ENCODE measurements at regions not wholly inside any gene's neighbourhood (a gene's known extent, or its start where the extent isn't known, plus 50 kb on each side); places are given as distances from the start of the nearest gene placed in this dataset.

DNA sequence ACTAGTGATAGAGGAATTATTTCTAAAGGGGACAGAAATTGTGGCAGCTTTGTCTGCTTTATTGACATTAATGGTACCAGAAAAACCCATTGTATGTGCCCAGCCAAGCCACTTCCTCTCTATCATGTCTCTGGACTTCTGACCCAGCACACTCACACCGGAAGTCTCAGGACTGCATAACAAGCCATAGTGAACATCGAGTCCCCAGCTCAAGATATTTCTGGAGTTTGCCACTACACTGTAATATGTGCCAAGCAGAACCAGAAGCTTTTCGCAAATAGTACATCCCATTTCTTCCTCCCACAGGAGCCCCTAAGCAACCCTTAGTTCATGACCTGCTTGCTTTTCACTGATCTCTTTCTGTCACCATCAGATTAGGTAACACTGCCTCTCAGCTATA lies 187.4 kb upstream of the GHR start:
- TF ChIP-seq TEAD4 (IDR thresholded peaks at IDR 0.05) = no peak
- TF ChIP-seq CEBPB (IDR thresholded peaks at IDR 0.05) = no peak
- TF ChIP-seq NFIC (IDR thresholded peaks at IDR 0.05) = no peak
- no peak for TF ChIP-seq EGR1 (IDR thresholded peaks at IDR 0.05)

DNA sequence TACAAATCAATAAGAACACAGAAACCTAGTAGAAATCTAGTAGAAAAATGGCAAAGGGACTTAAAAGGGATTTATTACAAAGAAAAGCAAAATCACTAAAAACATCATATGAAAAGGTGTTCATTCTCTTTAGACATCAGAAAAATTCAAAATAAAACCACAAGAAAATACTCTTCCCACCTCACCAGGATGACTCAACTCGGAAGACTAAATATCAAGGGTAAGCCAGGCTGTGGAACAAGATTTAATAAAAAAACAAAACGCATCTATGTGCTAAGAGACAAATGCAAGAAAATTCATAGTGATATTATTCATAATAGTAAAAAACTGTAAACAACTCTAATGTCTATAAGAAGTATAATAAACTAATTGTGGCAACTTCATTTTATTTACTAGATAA lies 181.6 kb upstream of the GHR start:
- TF ChIP-seq TEAD4 (IDR thresholded peaks at IDR 0.05) (no peak), REST (IDR thresholded peaks at IDR 0.05; ENCODE audit: low read depth) (no peak), EP300 (IDR thresholded peaks at IDR 0.05; ENCODE audit: borderline replicate concordance) (no peak), USF1 (IDR thresholded peaks at IDR 0.05) (no peak), EGR1 (IDR thresholded peaks at IDR 0.05) (no peak), FOXM1 (IDR thresholded peaks at IDR 0.05; ENCODE audit: borderline replicate concordance, low read depth) (no peak), CEBPB (IDR thresholded peaks at IDR 0.05) (no peak), CREB1 (IDR thresholded peaks at IDR 0.05; ENCODE audit: low read depth) (no peak), TCF12 (IDR thresholded peaks at IDR 0.05; ENCODE audit: low read depth) (no peak), NFIC (IDR thresholded peaks at IDR 0.05) (no peak), RAD21 (IDR thresholded peaks at IDR 0.05; ENCODE audit: low read depth) (no peak), YY1 (IDR thresholded peaks at IDR 0.05; ENCODE audit: low read depth) (no peak), TAF1 (IDR thresholded peaks at IDR 0.05; ENCODE audit: low read depth) (no peak), ZBTB7A (IDR thresholded peaks at IDR 0.05; ENCODE audit: low read depth) (no peak)
- TF ChIP-seq, protein P1, sequence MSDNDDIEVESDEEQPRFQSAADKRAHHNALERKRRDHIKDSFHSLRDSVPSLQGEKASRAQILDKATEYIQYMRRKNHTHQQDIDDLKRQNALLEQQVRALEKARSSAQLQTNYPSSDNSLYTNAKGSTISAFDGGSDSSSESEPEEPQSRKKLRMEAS (IDR thresholded peaks at IDR 0.05) = no peak

GRCh38 chr5:42242210-42242609 lies 181.0 kb upstream of the GHR start:
- no peak for TF ChIP-seq EGR1 (IDR thresholded peaks at IDR 0.05)
- TF ChIP-seq NFIC (IDR thresholded peaks at IDR 0.05) = no peak
- TF ChIP-seq TEAD4 (IDR thresholded peaks at IDR 0.05) = no peak
- no peak for TF ChIP-seq TAF1 (IDR thresholded peaks at IDR 0.05; ENCODE audit: low read depth)
- no peak for TF ChIP-seq CEBPB (IDR thresholded peaks at IDR 0.05)
- TF ChIP-seq REST (IDR thresholded peaks at IDR 0.05; ENCODE audit: low read depth) = no peak
- no peak for TF ChIP-seq TCF12 (IDR thresholded peaks at IDR 0.05; ENCODE audit: low read depth)
- no peak for TF ChIP-seq USF1 (IDR thresholded peaks at IDR 0.05)
- TF ChIP-seq CREB1 (IDR thresholded peaks at IDR 0.05; ENCODE audit: low read depth) = no peak
- no peak for TF ChIP-seq EP300 (IDR thresholded peaks at IDR 0.05; ENCODE audit: borderline replicate concordance)

DNA sequence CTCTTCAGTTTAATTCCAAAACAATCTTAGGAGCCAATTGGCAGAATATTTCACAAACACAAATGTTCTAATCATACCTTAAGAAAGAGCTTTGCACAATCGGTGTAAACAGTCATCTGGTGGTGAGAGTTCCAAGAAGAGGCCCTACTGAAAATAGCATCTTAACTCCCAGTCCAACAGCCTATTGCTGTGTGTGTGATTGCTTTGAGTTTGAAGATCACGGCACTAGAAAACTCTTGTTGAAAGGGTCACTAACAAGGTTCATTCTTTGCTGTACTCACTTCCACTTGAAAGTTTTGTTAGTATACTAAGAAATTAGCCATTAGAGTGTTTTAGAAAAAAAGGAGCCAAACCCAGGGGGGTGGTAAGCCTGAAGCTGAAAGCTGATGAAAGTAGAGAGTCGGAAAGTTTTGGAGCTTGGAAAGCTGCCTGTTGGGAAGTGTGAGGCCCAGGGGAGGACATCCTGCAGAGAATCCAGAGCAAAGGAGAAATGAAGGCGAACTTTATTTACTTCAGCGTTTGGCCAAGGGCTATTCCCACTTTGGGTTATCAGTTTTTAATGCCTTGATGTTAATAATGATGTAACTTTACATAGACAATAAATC lies 180.3 kb upstream of the GHR start:
- TF ChIP-seq CEBPB (IDR thresholded peaks at IDR 0.05) (no peak), ZBTB7A (IDR thresholded peaks at IDR 0.05; ENCODE audit: low read depth) (no peak), RAD21 (IDR thresholded peaks at IDR 0.05; ENCODE audit: low read depth) (no peak), EGR1 (IDR thresholded peaks at IDR 0.05) (no peak), TEAD4 (IDR thresholded peaks at IDR 0.05) (no peak), NFIC (IDR thresholded peaks at IDR 0.05) (no peak), TCF12 (IDR thresholded peaks at IDR 0.05; ENCODE audit: low read depth) (no peak), EP300 (IDR thresholded peaks at IDR 0.05; ENCODE audit: borderline replicate concordance) (no peak), YY1 (IDR thresholded peaks at IDR 0.05; ENCODE audit: low read depth) (no peak), TAF1 (IDR thresholded peaks at IDR 0.05; ENCODE audit: low read depth) (no peak), FOXM1 (IDR thresholded peaks at IDR 0.05; ENCODE audit: borderline replicate concordance, low read depth) (no peak), USF1 (IDR thresholded peaks at IDR 0.05) (no peak), REST (IDR thresholded peaks at IDR 0.05; ENCODE audit: low read depth) (no peak), CREB1 (IDR thresholded peaks at IDR 0.05; ENCODE audit: low read depth) (no peak)
- TF ChIP-seq, protein P1 (IDR thresholded peaks at IDR 0.05) = no peak

All from Ishikawa (cell line).